ENCODE measurements at regions not wholly inside any gene's neighbourhood (a gene's known extent, or its start where the extent isn't known, plus 50 kb on each side); places are given as distances from the start of the nearest gene placed in this dataset.

DNA sequence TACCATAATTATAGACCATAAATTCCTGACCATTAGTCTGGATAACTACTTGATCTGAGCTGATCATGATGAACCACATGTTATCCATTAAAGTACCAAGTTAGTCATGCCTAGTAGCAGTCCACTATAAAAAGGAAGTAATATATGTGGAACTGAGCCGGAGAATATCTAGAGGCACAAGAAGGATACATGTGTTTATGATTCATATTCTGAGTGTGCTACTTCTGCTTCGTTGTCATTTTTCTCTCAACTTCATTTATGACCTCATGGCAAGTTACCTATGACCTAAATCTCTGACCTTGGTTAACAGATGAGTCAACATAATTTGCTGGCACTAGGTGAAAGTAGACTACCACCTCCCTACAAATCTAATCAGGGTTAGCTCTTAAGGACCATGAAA lies 56.5 kb upstream of the ANKRD17 start:
- TF ChIP-seq, protein P1, sequence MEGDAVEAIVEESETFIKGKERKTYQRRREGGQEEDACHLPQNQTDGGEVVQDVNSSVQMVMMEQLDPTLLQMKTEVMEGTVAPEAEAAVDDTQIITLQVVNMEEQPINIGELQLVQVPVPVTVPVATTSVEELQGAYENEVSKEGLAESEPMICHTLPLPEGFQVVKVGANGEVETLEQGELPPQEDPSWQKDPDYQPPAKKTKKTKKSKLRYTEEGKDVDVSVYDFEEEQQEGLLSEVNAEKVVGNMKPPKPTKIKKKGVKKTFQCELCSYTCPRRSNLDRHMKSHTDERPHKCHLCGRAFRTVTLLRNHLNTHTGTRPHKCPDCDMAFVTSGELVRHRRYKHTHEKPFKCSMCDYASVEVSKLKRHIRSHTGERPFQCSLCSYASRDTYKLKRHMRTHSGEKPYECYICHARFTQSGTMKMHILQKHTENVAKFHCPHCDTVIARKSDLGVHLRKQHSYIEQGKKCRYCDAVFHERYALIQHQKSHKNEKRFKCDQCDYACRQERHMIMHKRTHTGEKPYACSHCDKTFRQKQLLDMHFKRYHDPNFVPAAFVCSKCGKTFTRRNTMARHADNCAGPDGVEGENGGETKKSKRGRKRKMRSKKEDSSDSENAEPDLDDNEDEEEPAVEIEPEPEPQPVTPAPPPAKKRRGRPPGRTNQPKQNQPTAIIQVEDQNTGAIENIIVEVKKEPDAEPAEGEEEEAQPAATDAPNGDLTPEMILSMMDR (IDR thresholded peaks at IDR 0.05; ENCODE audit: low read depth, low read length, poor library complexity, severe bottlenecking) = no peak
- TF ChIP-seq EZH2phosphoT487 (IDR thresholded peaks at IDR 0.05; ENCODE audit: borderline replicate concordance, low read length) = no peak
